HG03342 (cell line): ENCODE measurements at regions not wholly inside any gene's neighbourhood (a gene's known extent, or its start where the extent isn't known, plus 50 kb on each side); places are given as distances from the start of the nearest gene placed in this dataset.

Source experiments
- ATAC-seq: cut with Tn5 transposase; IDR thresholded peaks from one replicate; pipeline ENCODE4 v1.9.1; 2021; ENCODE audit warnings: mild to moderate bottlenecking, moderate library complexity; ENCODE audit not compliant: unreplicated experiment

DNA sequence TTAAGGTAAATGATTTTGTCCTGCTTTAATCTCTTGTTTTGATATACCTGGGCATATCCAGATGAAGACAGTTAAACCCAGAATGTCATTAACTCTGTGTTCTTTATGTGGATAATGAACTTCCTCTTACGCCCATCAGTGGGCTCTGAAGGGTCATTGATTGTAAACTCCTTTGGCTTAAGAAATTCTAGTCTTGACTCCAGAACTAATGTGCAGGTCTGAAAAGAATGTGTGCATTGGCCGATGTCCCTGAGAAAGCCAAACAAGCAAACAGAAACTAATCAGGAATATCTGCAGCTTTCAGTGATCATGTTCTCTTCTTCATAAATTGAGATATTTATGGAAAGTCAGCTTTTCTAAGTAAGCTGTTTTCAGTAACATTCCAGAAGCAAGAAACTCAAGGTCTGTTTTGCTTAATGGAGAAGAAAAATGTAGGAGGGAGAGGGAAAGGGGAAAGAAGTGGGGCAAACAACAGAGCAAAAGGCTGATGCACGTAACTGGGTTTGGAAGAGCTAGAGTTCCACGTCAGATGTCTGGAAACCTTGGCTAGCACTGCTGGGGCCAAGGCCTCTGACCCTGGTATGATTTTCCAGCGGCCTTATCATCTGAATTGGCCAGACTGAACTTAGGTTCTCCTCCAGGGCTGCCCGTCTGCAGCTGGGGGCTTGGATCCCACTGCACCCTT lies 61.3 kb upstream of the FHL2 start:
- ATAC-seq: no peak

GRCh38 chr2:105458076-105458475 lies 59.2 kb upstream of the FHL2 start:
- no peak for ATAC-seq

- ATAC-seq: no peak
Observed at GRCh38 chr2:105455488-105456003, 56.7 kb upstream of the FHL2 start.

- ATAC-seq: no peak
Observed at GRCh38 chr2:105454801-105455485, 56.1 kb upstream of the FHL2 start.

DNA sequence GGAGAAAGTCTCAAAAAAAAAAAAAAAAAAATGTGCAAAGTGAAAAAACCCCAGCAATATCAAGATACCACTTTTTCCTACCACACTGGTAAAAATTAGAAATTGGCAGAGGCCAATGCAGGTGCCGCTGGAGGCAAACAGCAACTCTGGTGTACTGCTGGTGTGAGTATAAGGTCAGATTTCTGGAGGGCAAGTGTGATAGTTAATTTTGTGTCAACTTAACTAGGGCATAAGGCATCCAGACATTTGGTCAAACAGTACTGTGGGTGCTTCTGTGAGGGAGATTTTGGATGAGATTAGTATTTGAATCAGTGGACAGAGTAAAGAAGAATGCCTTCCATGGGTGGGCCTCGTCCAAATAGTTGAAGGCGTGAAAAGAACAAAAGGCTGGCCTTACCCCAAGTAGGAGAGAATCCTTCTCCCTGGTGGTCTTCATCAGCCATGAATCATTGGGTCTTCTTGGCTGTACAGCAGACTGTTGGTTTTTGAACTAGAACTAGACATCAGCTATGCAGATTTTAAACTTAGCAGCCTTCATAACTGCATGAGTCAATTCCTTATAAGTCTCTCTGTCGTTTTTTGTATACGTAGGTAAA lies 52.8 kb upstream of the FHL2 start:
- no peak for ATAC-seq

DNA sequence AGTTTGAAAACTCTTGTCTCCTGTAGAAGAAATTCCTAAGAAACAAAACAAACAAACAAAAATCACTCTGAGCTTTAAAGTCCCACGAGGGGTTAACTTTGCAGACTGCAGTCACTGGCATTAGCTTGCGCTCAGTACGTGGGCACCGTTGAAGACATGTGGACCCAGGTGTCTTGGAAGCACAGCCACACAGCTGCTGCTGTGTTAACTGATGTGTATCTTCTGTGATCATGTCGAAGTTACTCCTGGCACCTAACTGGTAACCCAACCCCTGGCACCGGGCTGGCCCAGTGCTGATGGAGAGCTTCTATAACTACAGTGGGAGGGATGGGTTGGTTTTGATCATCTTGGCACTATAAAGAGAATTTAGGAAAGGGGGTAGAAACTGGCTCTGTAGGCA lies 51.6 kb upstream of the FHL2 start:
- no peak for ATAC-seq

DNA sequence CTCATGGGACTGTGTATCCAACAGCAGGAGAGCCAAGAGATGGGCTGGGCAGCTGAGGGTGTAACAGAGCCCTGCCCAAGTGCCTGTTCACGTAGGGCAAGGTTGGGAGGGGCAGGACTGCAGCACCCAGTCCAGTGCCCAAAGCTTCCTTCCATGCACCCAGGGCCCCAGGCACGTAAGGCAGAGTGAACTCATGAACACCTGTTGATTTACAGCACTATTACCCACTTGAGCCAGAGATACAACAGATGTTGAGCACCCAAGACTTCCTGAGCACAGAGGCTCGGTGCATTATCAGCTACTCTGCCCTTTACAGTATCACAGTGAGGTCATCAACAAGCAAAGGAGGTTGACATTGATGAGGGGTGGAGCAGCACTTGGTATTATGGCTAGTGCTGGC lies 50.2 kb upstream of the FHL2 start:
- no peak for ATAC-seq
